MCF 10A (cell line): ENCODE measurements at regions not wholly inside any gene's neighbourhood (a gene's known extent, or its start where the extent isn't known, plus 50 kb on each side); places are given as distances from the start of the nearest gene placed in this dataset.
"Not testable (repeated sequence)": the region's sequence is repeated elsewhere in the genome, so short reads cannot be mapped to it uniquely, and the experiment has no call there.

Source experiments
- BruUV-seq: library from RNA; stranded (reverse); fragments of 400-500 nt; replicated peaks from 2 replicates; lab custom pipeline; 2021; lab: Mats Ljungman, UMichigan
- CTCF ChIA-PET: fragments of 300-600 bp; sonication (Branson Sonifier 250); formaldehyde crosslinking; extraction: SDS; loops from one replicate; lab custom pipeline; 2021; ENCODE audit warnings: antibody characterized with exemption, inconsistent platforms; lab: Yijun Ruan, JAX
- POLR2A ChIA-PET: fragments of 300-600, 350-650 bp; sonication (Branson Sonifier 250); formaldehyde crosslinking; extraction: SDS; loops from one replicate; lab custom pipeline; 2020; ENCODE audit warnings: antibody characterized with exemption, inconsistent platforms; lab: Yijun Ruan, JAX
- DNase-seq: peaks from one replicate; pipeline ENCODE4 v3.0.0-alpha.2; 2018; ENCODE audit not compliant: unreplicated experiment
- H3K27ac Mint-ChIP-seq: one replicate; pipeline ENCODE4 v1.8.0; 2022; ENCODE audit warnings: mild to moderate bottlenecking, low read depth, mixed read lengths; ENCODE audit not compliant: unreplicated experiment
- H3K27me3 Mint-ChIP-seq: one replicate; pipeline ENCODE4 v1.8.0; 2022; ENCODE audit warnings: mixed read lengths; ENCODE audit not compliant: insufficient read depth, unreplicated experiment
- H3K36me3 Mint-ChIP-seq: one replicate; pipeline ENCODE4 v1.8.0; 2022; ENCODE audit warnings: mild to moderate bottlenecking, moderate library complexity, mixed read lengths; ENCODE audit not compliant: insufficient read depth, unreplicated experiment
- H3K4me1 Mint-ChIP-seq: one replicate; pipeline ENCODE4 v1.8.0; 2022; ENCODE audit warnings: mixed read lengths; ENCODE audit not compliant: insufficient read depth, unreplicated experiment
- H3K4me3 Mint-ChIP-seq: one replicate; pipeline ENCODE4 v1.8.0; 2022; ENCODE audit warnings: mild to moderate bottlenecking, moderate library complexity, mixed read lengths; ENCODE audit not compliant: unreplicated experiment
- H3K9me3 Mint-ChIP-seq: one replicate; pipeline ENCODE4 v1.8.0; 2022; ENCODE audit warnings: mixed read lengths; ENCODE audit not compliant: unreplicated experiment
- CTCF ChIP-seq: fragments of 200-600 bp; IDR thresholded peaks from one replicate; pipeline ENCODE4 v1.8.0; 2022; ENCODE audit warnings: antibody characterized with exemption, mild to moderate bottlenecking; ENCODE audit not compliant: unreplicated experiment
- intact Hi-C: fragments of 100-400 bp; cut with micrococcal nuclease; formaldehyde crosslinking; loops from 2 replicates; pipeline ENCODE4 v1.14.1; 2022

DNA sequence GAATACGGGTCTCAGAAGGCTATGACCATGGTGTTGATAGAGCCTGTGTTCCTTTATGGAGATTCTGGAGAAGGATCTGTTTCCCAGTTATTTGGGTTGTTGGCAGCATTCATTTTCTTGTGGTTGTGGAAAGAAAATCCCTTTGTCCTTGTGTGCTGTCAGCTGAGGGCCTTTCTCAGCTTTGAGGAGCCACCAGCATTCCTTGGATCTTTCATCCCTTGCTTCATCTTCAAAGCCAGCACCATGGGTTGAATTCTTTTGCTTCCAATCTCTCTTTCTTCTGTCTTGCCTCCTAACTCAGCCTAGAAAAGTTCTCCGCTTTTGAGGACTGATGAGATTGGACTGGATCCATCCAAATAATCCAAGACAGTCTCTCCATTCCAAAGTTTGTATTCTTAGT lies 103.2 kb upstream of the MMADHC start:
- H3K9me3 Mint-ChIP-seq: no peaks in the 10 kb centered on the region
- CTCF ChIA-PET: interaction anchor here (0.7 kb wide), 1 partner anchor 597 kb away, joined by 4 read pairs; no protein-coding TSS in a partner anchor
- BruUV-seq: no TSS peak
- no peak overlapping the region for H3K4me3 Mint-ChIP-seq
- intact Hi-C loops: no loop called here
- no peak for TF ChIP-seq CTCF
- no peaks in the 10 kb centered on the region for H3K36me3 Mint-ChIP-seq
- POLR2A ChIA-PET: no interaction called here
- no peak for DNase-seq
- no peaks in the 10 kb centered on the region for H3K27me3 Mint-ChIP-seq
- no peaks in the 10 kb centered on the region for H3K4me1 Mint-ChIP-seq
- H3K27ac Mint-ChIP-seq: no peak overlapping the region

- H3K27ac Mint-ChIP-seq: no peak overlapping the region
- no peak for DNase-seq
- H3K36me3 Mint-ChIP-seq: no peaks in the 10 kb centered on the region
- intact Hi-C loops: no loop called here
- no peaks in the 10 kb centered on the region for H3K27me3 Mint-ChIP-seq
- no peaks in the 10 kb centered on the region for H3K4me1 Mint-ChIP-seq
- TF ChIP-seq CTCF: no peak
- ChIA-PET POLR2A (no interaction called here), CTCF (interaction anchor here (0.6 to 0.7 kb wide), 3 partner anchors 43 to 1552 kb away, joined by 3 read pairs; no protein-coding TSS in a partner anchor)
- BruUV-seq: no TSS peak
- no peak overlapping the region for H3K4me3 Mint-ChIP-seq
- H3K9me3 Mint-ChIP-seq: peaks cover 6% of the 10 kb centered on the region
Observed at GRCh38 chr2:149687052-149687427, 99.5 kb upstream of the MMADHC start.

GRCh38 chr2:149686136-149687051 lies 98.8 kb upstream of the MMADHC start:
- H3K27ac Mint-ChIP-seq: no peak overlapping the region

DNA sequence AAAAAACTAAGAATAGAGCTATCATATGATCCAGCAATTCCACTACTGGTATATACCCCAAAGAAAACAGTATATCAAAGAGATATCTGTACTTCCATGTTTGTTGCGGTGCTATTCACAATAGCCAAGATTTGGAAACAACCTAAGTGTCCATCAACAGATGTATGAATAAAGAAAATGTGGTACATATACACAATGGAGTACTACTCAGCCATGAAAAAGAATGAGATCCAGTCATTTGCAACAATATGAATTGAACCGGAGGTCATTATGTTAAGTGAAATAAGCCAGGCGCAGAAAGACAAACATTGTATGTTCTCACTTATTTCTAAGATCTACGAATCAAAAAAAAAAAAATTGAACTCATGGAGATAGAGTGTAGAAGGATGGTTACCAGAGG lies 97.8 kb upstream of the MMADHC start:
- DNase-seq, BruUV-seq, H3K9me3 Mint-ChIP-seq, H3K4me3 Mint-ChIP-seq, H3K4me1 Mint-ChIP-seq, intact Hi-C loops, H3K36me3 Mint-ChIP-seq, CTCF ChIA-PET, H3K27me3 Mint-ChIP-seq, POLR2A ChIA-PET, H3K27ac Mint-ChIP-seq: not testable (repeated sequence)

More at GRCh38 chr2:149686136-149687051, 98.8 kb upstream of the MMADHC start:
- H3K36me3 Mint-ChIP-seq: no peaks in the 10 kb centered on the region
- ChIA-PET CTCF (interaction anchor here (0.6 to 0.7 kb wide), 2 partner anchors 1364 to 1553 kb away, joined by 3 read pairs; no protein-coding TSS in a partner anchor), POLR2A (no interaction called here)
- TF ChIP-seq CTCF: no peak
- peaks cover 6% of the 10 kb centered on the region for H3K9me3 Mint-ChIP-seq
- no peaks in the 10 kb centered on the region for H3K27me3 Mint-ChIP-seq
- intact Hi-C loops: no loop called here
- H3K4me3 Mint-ChIP-seq: no peak overlapping the region
- BruUV-seq: no TSS peak
- H3K4me1 Mint-ChIP-seq: no peaks in the 10 kb centered on the region
- no peak for DNase-seq
